Activated CD8-positive, alpha-beta T cell treated with anti-CD3 and anti-CD28 coated beads for 36 hours (primary cell): ENCODE measurements at regions not wholly inside any gene's neighbourhood (a gene's known extent, or its start where the extent isn't known, plus 50 kb on each side); places are given as distances from the start of the nearest gene placed in this dataset.
"Not testable (repeated sequence)": the region's sequence is repeated elsewhere in the genome, so short reads cannot be mapped to it uniquely, and the experiment has no call there.

Experiments
- ATAC-seq: fragments of 200-7000 bp; cut with Tn5 transposase; one replicate; pipeline ENCODE4 v1.10.0; 2021; ENCODE audit warnings: mild to moderate bottlenecking, moderate library complexity
- CTCF ChIA-PET: fragments of 350-600 bp; sonication (Branson Sonifier 250); formaldehyde crosslinking; loops from one replicate; lab custom pipeline; 2021; ENCODE audit warnings: antibody characterized with exemption; lab: Charles Lee
- POLR2A ChIA-PET: fragments of 350-600 bp; sonication (Branson Sonifier 250); formaldehyde crosslinking; loops from one replicate; lab custom pipeline; 2021; ENCODE audit warnings: antibody characterized with exemption; lab: Charles Lee
- DNase-seq: peaks from one replicate; pipeline ENCODE4 v3.0.0-alpha.2; 2020
- H3K27ac Mint-ChIP-seq: one replicate; pipeline ENCODE4 v1.8.0; 2021; ENCODE audit warnings: mild to moderate bottlenecking, mixed read lengths
- H3K27me3 Mint-ChIP-seq: one replicate; pipeline ENCODE4 v1.8.0; 2021; ENCODE audit warnings: mixed read lengths
- H3K36me3 Mint-ChIP-seq: one replicate; pipeline ENCODE4 v1.8.0; 2021; ENCODE audit warnings: low read depth, mixed read lengths
- H3K4me1 Mint-ChIP-seq: one replicate; pipeline ENCODE4 v1.8.0; 2021; ENCODE audit warnings: low read depth, mixed read lengths
- H3K4me3 Mint-ChIP-seq: one replicate; pipeline ENCODE4 v1.8.0; 2021; ENCODE audit warnings: mild to moderate bottlenecking, moderate library complexity, mixed read lengths
- H3K9me3 Mint-ChIP-seq: one replicate; pipeline ENCODE4 v1.8.0; 2021; ENCODE audit warnings: mixed read lengths
- intact Hi-C: fragments of 100-400 bp; cut with micrococcal nuclease; formaldehyde crosslinking; loops from one replicate; pipeline ENCODE4 v1.10.0; 2022
- TF ChIP-seq, protein P1 (sequence below): fragments of 200-600 bp; IDR thresholded peaks from one replicate; pipeline ENCODE4 v1.8.0; 2022; ENCODE audit warnings: antibody characterized with exemption, mild to moderate bottlenecking

DNA sequence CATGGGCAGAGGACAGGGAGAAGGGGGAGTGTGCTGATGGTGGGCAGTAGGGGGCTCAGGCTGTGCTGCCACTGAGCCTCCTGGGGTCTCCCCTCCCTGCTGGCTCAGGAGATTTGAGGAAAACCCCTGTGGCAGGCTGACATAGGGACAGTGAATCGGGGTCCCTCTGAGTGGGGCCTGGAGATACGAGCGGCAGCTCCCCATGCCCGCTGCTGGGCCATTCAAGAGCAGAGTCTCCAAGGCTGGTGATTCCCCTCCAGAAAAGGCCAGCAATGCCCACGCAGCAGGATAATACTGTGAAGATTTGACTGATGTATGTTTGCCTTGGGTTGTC lies 288.7 kb upstream of the SFSWAP start:
- Mint-ChIP-seq H3K27me3 (peaks cover 2% of the 10 kb centered on the region), H3K27ac (no peak overlapping the region), H3K9me3 (peaks cover 17% of the 10 kb centered on the region), H3K4me1 (no peaks in the 10 kb centered on the region), H3K36me3 (no peaks in the 10 kb centered on the region), H3K4me3 (no peak overlapping the region)
- ATAC-seq (no peak), DNase-seq (no peak)
- intact Hi-C loops = no loop called here
- ChIA-PET CTCF (no interaction called here), POLR2A (no interaction called here)
- TF ChIP-seq, protein P1, sequence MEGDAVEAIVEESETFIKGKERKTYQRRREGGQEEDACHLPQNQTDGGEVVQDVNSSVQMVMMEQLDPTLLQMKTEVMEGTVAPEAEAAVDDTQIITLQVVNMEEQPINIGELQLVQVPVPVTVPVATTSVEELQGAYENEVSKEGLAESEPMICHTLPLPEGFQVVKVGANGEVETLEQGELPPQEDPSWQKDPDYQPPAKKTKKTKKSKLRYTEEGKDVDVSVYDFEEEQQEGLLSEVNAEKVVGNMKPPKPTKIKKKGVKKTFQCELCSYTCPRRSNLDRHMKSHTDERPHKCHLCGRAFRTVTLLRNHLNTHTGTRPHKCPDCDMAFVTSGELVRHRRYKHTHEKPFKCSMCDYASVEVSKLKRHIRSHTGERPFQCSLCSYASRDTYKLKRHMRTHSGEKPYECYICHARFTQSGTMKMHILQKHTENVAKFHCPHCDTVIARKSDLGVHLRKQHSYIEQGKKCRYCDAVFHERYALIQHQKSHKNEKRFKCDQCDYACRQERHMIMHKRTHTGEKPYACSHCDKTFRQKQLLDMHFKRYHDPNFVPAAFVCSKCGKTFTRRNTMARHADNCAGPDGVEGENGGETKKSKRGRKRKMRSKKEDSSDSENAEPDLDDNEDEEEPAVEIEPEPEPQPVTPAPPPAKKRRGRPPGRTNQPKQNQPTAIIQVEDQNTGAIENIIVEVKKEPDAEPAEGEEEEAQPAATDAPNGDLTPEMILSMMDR = no peak

DNA sequence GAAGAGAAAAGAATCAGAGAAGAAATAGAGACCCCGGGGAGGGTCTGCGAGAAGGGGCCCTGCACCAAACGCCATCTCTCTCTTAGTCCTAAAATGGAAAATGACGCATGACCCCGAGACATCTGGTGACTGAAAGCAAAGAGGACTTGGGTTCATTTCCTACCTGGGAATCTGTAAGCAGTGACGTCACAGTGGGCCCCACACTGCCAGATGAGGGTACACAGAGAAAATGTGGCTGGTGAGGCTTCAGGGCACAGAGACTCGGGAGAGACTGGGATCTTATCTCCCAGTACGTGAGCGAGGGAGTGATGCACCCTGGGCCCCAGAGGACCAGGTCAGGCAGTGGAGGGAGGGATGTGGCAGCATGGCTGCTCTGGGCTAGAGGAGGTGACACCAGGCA lies 288.1 kb upstream of the SFSWAP start:
- Mint-ChIP-seq H3K4me3 (no peak overlapping the region), H3K27ac (no peak overlapping the region), H3K36me3 (no peaks in the 10 kb centered on the region), H3K27me3 (peaks cover 2% of the 10 kb centered on the region), H3K4me1 (no peaks in the 10 kb centered on the region), H3K9me3 (peaks cover 17% of the 10 kb centered on the region)
- intact Hi-C loops = no loop called here
- ATAC-seq = no peak
- no peak for DNase-seq
- TF ChIP-seq, protein P1 = no peak
- ChIA-PET POLR2A (no interaction called here), CTCF (no interaction called here)

DNA sequence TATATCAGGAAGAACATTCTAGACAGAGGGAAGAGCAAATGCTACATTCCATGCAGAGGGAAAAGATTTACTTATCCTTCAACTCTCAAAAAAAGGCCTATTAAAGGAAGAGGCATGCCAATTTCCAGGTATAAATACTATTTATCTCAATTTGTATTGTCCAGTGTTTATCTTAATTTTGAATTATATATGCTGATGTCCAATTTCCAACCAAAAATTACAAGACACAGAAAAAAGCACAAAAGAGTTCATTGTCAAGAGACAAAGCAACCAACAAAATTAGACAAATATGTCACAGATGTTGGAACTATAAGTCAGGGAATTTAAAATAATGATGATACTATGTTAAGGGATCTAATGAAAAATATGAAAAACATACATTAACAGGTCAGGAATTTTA lies 286.6 kb upstream of the SFSWAP start:
- POLR2A ChIA-PET = no interaction called here
- CTCF ChIA-PET = no interaction called here
- peaks cover 17% of the 10 kb centered on the region for H3K9me3 Mint-ChIP-seq
- H3K4me3 Mint-ChIP-seq = no peak overlapping the region
- peaks cover 4% of the 10 kb centered on the region for H3K27me3 Mint-ChIP-seq
- ATAC-seq (no peak), DNase-seq (no peak)
- H3K27ac Mint-ChIP-seq = no peak overlapping the region
- intact Hi-C loops = no loop called here
- H3K36me3 Mint-ChIP-seq = no peaks in the 10 kb centered on the region
- TF ChIP-seq, protein P1 = no peak
- no peaks in the 10 kb centered on the region for H3K4me1 Mint-ChIP-seq

DNA sequence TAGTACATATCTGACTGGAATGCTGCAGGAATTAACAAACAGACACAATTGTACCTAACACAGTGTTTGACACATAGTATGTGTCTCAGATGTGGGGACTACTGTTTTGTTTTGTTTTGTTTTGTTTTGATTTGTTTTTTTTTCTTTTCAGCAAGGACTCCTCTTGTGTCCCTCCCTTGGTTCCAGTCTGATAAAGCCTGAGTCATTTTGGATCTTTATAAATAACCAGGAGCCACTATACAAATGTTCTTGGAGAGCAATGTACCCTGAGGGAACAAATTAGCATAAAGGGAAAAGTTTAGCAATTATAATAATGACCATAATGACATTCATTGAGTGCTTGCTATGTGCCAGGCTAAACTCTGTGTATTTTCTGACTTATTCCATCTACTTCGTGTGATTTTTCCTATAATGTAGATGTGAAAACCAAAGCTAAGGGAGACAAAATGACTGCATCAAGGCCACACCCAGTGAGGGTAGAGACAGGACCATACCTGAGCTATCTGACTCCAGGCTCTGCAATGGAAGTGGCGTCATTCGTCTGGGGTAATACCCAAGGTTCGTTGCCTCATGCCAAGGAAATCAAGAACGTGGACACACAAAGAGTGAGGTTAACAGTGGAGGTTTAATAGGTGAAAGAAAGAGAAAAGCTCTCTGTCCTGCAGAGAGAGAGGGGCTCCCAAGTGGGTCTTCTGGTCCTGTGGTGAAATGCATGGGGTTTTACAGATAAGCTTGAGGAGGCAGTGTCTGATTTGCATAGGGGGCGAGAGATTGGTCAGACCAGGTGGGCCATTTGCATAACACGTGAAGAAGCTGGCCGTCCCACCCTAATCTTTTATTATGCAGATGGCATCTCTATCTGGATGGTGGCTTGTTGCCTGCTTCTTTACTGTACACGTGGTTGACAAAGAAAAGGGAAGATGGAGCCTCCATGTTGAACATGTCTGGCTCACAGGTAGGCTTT lies 285.5 kb upstream of the SFSWAP start:
- Mint-ChIP-seq H3K27me3 (peaks cover 6% of the 10 kb centered on the region), H3K4me1 (no peaks in the 10 kb centered on the region), H3K9me3 (peaks cover 17% of the 10 kb centered on the region), H3K27ac (no peak overlapping the region), H3K36me3 (no peaks in the 10 kb centered on the region), H3K4me3 (no peak overlapping the region)
- ChIA-PET CTCF (no interaction called here), POLR2A (no interaction called here)
- intact Hi-C loops = no loop called here
- ATAC-seq (no peak), DNase-seq (no peak)
- TF ChIP-seq, protein P1 = no peak

DNA sequence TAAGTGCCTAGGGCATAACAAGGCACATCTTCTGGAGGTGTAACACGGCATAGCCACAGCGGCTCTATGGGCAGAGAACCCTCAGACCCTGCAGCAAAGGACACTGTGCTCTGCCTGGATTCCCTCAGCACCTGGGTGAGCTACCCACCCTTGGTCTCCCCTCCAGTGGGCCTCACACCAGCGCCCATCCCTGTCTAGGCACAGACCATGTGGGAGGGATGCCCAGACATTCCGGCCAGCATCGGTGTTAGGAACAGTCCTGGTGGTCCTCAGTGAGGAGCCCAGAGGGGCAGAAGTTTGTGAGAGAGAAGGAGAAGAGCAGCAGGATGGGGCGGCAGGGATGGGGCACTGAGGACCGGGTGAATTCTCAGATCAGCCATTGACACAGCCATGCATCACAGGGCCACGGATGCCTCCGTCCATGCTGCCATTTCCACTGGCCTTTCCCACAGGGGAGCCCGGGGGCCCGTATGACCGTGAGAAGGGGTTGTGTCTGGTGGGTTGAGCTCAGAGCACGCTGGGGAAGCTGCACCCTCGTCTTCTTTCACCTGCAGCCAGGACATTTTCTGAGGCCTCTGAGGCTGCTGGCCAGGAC lies 282.7 kb upstream of the SFSWAP start:
- intact Hi-C loops = no loop called here
- H3K27ac Mint-ChIP-seq = no peak overlapping the region
- peaks cover 17% of the 10 kb centered on the region for H3K9me3 Mint-ChIP-seq
- ATAC-seq (no peak), DNase-seq (no peak)
- TF ChIP-seq, protein P1 = no peak
- POLR2A ChIA-PET = no interaction called here
- H3K4me3 Mint-ChIP-seq = no peak overlapping the region
- H3K27me3 Mint-ChIP-seq = peaks cover 12% of the 10 kb centered on the region
- H3K4me1 Mint-ChIP-seq = no peaks in the 10 kb centered on the region
- CTCF ChIA-PET = no interaction called here
- no peaks in the 10 kb centered on the region for H3K36me3 Mint-ChIP-seq

DNA sequence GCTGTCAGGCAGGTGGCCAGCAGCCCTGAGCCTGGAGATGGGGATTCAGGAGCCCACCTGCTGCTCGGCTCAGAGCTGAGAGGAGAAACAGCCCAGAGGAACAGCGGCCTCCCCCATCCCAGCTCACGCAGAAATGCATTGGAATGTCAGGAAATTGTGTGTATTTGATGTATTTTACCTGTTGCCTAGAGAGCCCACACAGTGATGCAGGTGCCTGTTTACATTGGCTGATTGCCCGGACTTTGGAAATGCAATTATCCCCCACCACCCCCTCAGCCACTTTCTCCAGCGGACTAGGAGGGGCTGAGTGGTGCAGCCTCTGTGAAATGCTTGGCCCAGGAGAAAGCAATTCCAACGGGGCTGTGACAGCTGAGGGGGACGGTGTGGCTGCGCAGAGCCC lies 281.7 kb upstream of the SFSWAP start:
- CTCF ChIA-PET, intact Hi-C loops, ATAC-seq, POLR2A ChIA-PET, H3K9me3 Mint-ChIP-seq, H3K4me1 Mint-ChIP-seq, H3K27ac Mint-ChIP-seq, H3K36me3 Mint-ChIP-seq, H3K4me3 Mint-ChIP-seq, DNase-seq: not testable (repeated sequence)
- peaks cover 13% of the 10 kb centered on the region for H3K27me3 Mint-ChIP-seq

DNA sequence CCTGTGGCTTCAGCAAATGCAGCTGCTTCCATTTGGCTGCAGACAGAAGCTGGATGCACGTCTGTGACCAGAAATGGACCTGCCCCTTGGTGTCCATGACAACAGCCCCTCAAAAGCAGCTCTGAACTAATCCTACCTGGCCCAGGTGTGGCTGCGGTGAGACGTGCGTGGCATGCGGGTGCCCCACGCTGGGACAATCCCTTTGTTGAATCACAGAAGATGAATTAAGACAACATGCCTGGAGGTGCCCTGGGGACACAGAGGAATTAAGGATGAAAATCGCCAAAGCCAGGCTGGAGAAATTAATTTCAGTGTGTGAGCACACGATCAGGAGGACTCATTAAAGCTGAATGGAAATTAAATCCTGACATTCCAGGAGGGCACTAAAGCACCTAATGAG lies 281.2 kb upstream of the SFSWAP start:
- peaks cover 17% of the 10 kb centered on the region for H3K27me3 Mint-ChIP-seq
- POLR2A ChIA-PET, H3K9me3 Mint-ChIP-seq, DNase-seq, H3K4me1 Mint-ChIP-seq, H3K36me3 Mint-ChIP-seq, ATAC-seq, intact Hi-C loops, H3K27ac Mint-ChIP-seq, H3K4me3 Mint-ChIP-seq, CTCF ChIA-PET: not testable (repeated sequence)
